Muscle of back (tissue), 3 donors: ENCODE measurements at regions not wholly inside any gene's neighbourhood (a gene's known extent, or its start where the extent isn't known, plus 50 kb on each side); places are given as distances from the start of the nearest gene placed in this dataset.
"Not testable (repeated sequence)": the region's sequence is repeated elsewhere in the genome, so short reads cannot be mapped to it uniquely, and the experiment has no call there.

Experiments
- DNase-seq, 3 donors: peaks; one replicate each; pipeline versions ENCODE4 v3.0.0 to v3.0.0-alpha.2; 2013

GRCh38 chr5:67985686-67986387 is 229.7 kb upstream of the PIK3R1 start:
- peak in 1 of 3 donors; percentile 29 for DNase-seq

- no peak for DNase-seq
Observed at GRCh38 chr5:67984546-67984945, 231.0 kb upstream of the PIK3R1 start.

GRCh38 chr5:67983251-67984110 is 232.1 kb upstream of the PIK3R1 start:
- DNase-seq = peak in 1 of 3 donors; percentile 73

DNA sequence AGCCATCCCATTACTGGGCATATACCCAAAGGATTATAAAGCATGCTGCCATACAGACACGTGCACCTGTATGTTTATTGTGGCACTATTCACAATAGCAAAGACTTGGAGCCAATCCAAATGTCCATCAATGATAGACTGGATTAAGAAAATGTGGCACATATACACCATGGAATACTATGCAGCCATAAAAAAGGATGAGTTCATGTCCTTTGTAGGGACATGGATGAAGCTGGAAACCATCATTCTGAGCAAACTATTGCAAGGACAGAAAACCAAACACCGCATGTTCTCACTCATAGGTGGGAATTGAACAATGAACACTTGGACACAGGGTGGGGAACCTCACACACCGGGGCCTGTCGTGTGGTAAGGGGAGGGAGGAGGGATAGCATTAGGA is 233.4 kb upstream of the PIK3R1 start:
- not testable (repeated sequence) for DNase-seq

DNA sequence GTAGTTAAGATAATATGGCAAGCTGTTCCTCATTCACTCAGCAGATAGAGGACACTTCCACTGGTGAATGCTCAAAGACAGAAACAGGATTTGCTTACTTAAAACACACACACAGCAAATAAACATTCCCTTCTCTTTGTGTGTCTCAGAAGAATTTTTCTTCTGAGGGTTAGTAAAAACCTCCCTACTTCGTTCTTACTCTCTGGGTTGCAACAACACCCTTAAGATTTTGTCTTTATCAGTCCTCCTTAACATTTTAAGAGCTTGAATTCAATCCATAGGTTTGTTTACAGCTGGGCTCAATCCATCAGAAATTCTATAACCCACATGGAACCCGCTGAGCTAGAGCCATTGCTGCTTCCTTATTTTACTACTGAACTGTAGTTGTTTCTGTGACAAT is 237.4 kb upstream of the PIK3R1 start:
- DNase-seq = no peak

GRCh38 chr5:67976891-67977601 is 238.5 kb upstream of the PIK3R1 start:
- peak in 1 of 3 donors; percentile 22 for DNase-seq

GRCh38 chr5:67976181-67976580 is 239.4 kb upstream of the PIK3R1 start:
- no peak for DNase-seq

DNA sequence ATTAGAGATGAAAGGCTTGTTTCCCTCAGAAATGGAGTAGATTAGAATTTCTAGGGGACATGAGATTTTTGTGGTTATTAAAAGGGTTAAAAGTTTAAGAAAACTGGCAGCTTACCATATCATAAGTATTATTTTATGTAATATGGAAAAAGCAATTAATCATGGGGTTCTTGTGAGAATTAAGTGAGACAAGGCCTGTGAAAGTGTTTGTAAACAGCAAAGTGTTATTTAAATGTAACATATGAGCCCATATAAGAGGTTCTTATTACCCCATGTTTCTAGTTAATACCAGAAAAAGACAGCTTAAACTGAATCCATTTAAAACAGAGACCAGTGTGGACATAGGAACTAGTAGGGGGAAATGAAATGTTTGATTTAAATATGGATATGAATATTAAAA is 241.1 kb upstream of the PIK3R1 start:
- DNase-seq = no peak

DNA sequence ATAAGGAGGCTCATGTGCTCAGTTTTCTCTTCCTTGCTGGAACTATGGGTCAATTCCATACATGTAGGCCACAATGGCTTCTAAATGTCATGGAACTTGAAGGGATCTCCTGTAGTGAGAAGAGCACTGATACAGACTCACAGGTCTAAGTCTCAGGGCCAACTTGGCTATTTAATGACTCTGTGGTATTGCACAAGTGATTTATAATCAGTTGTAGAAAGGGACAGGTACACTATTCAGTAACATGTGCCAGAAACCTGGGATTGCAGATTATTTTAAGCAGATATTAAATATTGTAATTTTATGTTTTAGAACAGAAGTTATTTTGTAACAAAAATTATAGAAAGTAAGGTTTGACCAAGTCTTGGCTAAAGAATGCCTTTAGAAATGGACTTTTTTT is 241.5 kb upstream of the PIK3R1 start:
- no peak for DNase-seq

DNA sequence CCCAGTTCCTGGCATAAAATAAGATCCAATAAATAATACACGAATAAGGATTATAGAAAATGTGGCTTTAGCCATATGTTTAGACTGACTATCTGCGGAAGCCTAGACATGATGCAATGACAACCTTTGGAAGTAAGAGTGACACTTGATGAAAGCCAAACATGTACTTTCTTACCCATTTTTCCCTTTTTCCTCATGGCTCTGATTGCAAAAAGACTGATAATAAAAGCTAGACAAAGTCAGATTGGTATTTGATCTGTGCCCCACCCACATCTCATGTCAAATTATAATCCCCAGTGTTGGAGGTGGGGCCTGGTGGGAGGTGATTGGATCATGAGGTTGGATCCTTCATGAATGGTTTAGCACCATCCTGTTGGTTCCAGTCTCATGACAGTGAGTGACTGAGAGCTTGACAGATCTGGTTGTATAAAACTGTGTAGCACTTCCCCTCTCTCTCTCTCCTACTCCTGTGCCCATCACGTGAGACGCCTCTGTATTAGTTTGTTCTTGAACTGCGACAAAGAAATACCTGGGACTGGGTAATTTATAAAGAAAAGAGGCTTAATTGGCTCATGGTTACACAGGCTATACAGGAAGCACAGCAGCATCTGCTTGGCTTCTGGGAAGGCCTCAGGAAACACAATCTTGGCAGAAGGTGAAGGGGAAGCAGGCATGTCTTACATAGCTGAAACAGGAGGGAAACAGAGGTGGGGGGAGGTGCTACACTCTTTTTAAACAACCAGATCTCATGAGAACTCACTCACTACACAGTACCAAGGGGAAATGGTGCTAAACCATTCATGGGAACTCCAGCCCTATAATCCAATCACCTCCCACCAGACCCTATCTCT is 243.4 kb upstream of the PIK3R1 start:
- DNase-seq = peak in 1 of 3 donors; percentile 52

DNA sequence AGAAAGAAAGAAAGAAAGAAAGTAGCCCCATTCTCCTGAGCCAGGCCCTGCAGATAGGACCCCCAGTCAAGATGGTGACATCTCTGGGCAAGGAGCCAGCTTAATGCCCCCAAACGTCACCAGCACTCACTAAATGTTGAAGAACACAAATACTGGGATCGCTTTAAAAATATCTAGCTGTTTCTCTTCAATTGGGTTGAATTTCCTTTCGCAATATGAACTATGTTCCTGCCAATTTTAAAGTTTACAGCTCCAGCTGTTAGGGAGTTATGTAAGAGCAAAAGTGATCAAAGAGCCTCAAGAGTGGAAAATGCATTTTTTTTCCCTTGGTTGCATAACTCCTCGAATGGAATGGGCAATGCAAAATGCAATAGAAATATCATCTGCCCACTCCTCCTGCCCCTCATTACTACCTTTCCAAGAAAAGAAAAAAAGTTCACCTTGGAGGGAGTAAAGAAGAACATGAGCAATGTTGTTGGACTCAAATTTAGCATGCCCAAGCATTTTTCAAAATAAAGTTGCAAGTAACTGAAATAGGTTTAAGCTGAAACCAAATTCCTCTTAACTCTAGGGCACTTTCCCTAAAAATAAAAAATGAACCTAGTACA is 244.2 kb upstream of the PIK3R1 start:
- DNase-seq = peak; percentile 76 to 92 (median 78)

DNA sequence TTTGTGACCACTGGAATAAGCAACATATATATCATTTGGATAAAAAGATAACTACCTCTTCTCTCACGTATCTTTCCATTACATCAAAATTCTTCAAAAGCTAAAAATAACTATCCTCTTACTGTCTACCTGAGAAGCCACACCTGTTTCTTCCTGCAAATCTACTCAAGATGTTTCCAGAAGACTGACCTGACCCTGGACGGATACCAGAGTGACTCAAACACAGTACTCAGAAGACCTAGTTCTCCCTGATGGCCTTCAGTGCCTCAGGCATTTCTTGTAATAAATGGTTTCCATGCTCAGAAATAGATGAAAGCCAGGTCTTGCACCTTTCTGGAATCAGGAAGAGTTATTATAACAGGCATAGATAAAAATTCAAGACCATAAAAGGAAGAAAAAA is 245.9 kb upstream of the PIK3R1 start:
- DNase-seq = no peak

DNA sequence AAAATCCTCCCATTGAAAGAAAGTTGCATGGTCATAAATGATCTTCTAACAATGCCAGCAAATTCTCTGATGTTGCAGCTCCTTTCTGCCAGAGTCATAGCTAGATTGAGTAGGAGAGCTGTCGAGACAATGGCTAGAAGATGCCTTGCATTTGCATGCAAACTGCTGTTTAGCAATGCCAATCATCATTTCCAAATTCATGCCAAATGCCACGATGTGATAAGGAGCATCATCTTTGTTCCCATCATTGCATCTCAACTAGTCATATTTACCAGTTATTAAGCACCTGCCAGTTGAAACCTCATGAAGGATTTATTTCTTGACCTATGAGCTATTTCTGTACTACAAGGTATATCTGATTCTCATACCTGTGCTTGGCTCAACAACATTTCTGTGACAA is 246.4 kb upstream of the PIK3R1 start:
- no peak for DNase-seq

DNA sequence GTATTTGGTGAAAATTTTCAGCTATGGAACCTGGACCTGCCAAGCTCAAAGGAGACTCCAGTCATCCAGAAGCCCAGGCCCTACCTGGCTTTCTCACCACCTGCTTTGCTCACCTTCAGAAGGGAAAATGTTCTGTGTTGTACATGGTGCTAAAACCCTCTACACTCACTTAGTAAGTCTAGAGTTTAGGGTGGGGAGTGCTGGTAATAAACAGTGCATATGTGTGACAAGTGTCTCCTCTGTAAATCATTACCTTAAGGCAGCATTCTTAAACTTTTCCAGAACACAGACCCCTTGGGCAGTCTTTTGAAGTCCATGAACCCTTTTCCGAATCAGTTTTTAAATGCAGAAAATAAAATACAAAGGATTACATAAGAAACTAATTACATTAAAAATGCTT is 248.8 kb upstream of the PIK3R1 start:
- no peak for DNase-seq

DNA sequence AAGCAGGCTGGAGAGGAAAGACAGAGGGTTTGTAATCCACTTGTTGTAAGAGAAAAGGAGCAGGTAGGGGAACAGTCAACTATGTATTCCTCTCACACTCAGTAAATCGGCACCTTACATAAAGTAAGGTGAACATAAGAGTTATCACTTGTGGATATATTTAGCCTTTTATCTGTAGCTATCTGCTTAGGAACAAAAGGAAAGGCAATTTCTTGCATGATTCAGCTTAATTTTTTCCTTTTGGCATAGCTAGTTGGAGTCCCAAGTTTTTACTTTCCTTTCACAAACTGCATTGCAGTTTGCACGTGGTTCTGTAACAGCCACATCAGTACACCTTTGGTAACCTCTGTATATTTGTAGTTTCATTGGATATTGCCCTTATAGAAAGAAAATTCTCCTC is 250.9 kb upstream of the PIK3R1 start:
- no peak for DNase-seq

- no peak for DNase-seq
Observed at GRCh38 chr5:67963789-67964519, 251.6 kb upstream of the PIK3R1 start.

- no peak for DNase-seq
Observed at GRCh38 chr5:67960939-67961338, 254.6 kb upstream of the PIK3R1 start.

DNA sequence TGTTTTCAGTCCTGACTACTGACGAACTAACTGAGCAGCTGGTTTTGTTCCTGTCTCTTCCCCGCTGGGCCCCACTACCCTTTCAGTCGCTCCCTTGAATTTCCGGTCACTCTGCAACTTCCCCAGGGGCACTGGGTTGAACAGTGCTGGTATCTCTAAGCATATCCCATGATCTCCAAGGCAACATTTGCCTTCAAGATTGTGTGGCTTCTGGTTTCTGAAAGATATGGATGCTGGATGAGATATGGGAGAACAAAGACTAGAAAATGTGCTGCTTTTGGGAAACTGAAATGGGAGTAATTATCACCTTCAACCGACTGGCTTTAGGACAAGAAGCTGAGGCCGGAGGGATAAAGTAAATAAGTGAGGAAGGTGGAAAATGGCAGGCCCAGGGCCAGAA is 258.2 kb upstream of the PIK3R1 start:
- DNase-seq = peak in 1 of 3 donors; percentile 42

DNA sequence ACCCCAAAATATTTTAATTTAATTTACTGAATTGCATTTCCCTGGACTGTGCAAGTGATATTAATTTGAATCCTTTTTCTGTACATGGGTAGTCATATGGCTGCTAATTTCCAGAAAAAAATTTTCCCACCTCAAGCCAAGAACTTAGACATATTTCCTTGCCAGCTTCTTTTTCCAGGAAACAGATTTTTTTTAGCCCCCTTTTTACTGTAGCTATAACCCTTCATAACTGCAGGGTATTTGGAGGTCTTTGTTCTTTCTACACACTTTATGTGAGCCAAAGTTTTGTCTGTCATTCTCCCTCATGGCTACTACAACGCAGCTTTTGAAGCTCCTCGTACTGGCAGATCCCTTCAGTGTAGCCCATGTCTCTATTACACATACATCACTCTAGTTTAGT is 261.2 kb upstream of the PIK3R1 start:
- no peak for DNase-seq

DNA sequence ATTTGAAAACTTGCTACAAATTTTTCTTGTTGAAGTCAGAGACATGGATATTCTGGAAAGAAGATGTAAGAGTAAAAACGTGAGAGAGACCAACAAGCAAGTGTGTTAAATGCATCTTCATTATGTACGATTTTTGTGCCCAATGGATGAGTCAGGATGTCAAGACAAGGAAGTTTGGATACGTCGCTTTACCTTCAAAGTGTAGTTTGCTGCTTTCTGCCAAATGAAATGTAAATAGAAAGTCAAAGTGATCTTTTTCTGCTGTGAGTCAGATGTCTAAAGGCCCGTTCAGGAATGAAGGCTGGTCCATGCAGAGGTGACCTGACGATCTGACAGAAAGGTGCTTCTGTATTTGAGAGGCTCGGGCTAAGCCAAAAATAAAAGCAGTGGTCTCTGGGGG is 273.1 kb upstream of the PIK3R1 start:
- DNase-seq = no peak
